DMS53 treated with DMSO at 0.1 percent for 48 hours (cell line): ENCODE measurements at regions not wholly inside any gene's neighbourhood (a gene's known extent, or its start where the extent isn't known, plus 50 kb on each side); places are given as distances from the start of the nearest gene placed in this dataset.
"Not testable (repeated sequence)": the region's sequence is repeated elsewhere in the genome, so short reads cannot be mapped to it uniquely, and the experiment has no call there.

Source experiments
- DNase-seq: peaks from one replicate; lab custom pipeline; 2025; ENCODE audit not compliant: unreplicated experiment; lab: John Stamatoyannopoulos, UW

- DNase-seq: no peak
Measured at GRCh38 chr9:109974143-109974917, 194.3 kb downstream of the PALM2AKAP2 start.

GRCh38 chr9:109974918-109975276 lies 194.9 kb downstream of the PALM2AKAP2 start:
- DNase-seq: no peak

DNA sequence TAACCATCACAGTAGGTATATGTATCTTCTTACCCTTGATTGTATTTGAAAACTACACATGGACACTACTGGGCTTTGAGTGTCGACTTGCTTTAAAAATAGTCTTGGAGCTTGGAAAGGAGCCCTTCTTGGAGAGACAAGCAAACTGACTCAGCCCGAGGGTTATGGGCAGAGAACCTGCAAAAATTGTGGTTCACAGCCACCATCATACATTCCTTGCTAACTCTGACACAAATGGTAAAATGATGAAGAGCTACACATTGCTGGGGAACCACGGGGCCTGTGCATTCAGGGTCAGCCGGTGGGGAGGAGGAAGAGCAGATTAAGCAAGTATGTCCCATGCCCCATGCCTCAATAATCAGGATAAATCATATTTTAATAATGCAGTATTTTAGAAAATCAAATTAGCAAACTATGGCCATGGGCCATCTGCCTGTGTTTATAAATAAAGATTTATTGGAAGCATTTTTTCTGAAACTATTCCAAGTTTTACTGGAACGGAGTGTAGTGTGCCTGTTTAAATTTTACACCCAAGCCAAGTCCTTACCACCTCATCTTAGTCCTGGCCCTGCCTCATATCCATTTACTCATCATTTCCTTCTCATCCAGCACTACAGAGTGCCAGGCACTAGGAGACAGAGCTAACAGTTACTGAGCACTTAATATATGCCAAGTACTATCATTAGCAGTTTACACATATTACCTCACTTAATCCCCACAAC lies 195.7 kb downstream of the PALM2AKAP2 start:
- DNase-seq: no peak

GRCh38 chr9:109976303-109976702 lies 196.3 kb downstream of the PALM2AKAP2 start:
- no peak for DNase-seq

- no peak for DNase-seq
Measured at GRCh38 chr9:109977521-109977920, 197.5 kb downstream of the PALM2AKAP2 start.

DNA sequence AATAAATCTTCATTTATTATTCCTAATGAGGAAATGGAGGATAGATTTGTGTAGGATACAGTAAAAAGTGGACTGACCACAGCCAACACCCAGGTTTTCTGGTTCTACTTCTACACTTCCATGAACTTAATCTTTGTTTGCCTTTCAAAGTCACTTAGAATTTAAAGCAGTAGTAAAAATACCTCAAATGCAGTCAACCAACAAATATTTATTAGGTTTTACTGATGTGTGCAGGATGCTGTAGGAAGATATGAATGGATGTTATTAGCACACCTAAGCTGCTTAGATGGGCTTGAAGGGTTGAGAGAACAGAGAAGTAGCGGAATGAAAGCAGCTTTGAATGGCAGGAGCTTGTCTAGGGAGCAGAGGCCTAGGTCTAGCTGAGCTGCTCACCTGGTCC lies 201.1 kb downstream of the PALM2AKAP2 start:
- DNase-seq: no peak

DNA sequence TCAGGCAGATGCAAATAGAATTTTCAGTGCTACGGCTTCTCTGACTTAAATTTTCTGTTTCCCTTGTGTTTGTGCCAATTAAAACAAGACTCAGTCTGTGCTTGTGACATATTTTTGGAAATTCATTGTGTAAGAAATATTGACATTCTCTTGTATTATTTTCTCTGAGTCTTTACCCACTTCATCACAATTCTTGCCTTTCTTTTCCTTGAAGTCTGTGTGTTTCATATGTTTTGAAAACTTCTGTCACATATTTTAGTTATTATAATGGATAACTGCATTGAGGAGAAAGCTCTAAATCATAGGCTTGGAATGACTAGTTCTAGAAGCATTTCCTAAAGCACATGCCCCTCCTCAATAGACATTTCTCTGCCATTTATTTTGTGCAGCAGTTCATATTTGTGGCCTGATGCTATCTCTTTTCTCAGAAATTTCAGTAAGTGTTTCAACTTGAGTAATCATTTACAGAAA lies 206.6 kb downstream of the PALM2AKAP2 start:
- no peak for DNase-seq

DNA sequence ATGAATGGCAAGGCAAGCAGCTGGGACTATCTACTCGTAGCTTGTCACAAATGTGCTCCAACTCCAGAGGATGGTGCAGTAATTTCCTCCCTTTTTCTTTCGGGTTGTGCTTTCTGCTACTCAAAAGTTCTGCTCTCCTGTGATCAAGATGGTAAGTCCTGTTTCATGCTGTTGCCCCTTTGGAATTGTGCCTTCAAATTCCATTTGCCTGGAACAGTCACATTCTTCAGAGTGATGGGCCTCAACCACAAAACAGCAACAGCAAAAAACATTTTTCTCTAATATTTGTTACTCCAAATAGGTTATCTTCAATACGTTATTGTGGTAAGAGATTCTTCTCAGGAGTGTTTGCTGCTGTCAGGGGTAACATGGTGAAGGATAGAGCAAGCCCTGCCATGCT lies 209.3 kb downstream of the PALM2AKAP2 start:
- no peak for DNase-seq

DNA sequence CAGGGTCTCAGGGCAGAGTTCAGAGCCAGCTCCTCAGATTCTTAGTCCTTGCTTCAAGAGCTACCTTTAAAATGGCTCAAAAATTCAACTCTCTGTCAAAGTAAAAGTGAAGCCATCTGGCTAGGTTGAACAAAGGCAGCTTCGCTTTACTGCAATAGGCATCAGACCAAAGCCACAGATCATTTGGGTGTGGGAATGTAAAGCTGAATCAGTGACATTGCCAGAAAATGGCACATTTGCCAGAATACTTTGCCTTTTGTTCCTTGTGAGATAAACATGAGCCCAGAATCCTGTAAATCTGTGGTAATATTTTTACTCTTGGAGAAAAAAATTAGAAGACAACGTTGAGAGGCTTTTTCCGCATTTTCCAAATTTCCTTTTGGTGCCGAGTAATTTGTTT lies 210.5 kb downstream of the PALM2AKAP2 start:
- DNase-seq: no peak

GRCh38 chr9:109992293-109992692 lies 212.3 kb downstream of the PALM2AKAP2 start:
- no peak for DNase-seq

DNA sequence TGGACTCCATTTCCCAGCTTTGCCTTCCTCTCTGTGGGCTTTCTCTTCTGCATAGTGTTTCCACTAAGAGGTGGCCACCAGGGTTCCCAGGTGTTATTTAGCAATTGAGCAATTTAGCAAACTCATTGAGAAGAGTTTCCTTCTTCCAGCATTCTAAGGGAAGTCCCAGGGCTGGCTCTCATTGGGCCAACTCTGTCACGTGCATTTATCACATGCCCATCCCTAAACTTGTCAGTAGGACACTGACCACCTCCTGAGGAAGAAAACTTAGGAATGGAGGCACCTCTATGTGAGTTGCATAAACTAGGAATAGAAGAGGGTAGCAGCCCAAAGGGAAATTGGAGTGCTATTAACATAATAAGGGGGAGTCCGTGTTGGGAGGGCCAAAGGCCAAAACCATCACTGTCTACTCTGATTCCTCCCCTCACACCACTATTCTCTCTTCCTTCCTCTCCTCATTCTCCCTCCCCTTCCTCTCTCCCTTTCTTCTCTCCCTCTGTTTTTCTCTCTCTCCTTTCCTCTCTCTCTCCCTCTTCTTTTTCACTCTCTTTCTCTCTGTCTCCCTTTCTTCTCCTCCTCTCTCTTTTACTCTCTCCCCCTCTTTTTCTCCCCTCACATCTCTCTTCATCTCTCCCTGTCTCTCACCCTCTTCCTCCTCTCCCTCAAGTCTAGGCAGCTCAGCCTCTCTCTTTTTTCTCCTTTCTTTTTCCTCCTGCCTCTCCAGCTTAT lies 213.4 kb downstream of the PALM2AKAP2 start:
- DNase-seq: no peak

DNA sequence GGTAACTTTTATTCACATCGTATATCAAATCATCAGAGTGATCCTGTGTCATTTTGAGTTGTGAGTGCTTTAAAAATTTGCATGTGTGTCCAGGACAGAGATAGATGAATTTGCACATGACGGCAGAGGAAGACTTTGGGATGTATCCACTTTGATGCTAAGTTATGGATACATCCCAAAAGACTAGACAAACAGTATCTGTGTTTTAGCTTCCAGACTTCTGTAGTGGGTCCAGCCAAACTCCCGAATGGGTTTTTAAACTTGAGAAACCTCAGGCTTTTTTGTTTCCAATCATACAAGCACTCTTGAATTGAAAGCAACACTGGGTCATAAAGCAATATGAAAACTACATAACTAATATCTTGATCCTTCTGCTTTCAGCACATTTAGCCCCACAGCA lies 213.8 kb downstream of the C9orf152 start:
- DNase-seq: no peak

DNA sequence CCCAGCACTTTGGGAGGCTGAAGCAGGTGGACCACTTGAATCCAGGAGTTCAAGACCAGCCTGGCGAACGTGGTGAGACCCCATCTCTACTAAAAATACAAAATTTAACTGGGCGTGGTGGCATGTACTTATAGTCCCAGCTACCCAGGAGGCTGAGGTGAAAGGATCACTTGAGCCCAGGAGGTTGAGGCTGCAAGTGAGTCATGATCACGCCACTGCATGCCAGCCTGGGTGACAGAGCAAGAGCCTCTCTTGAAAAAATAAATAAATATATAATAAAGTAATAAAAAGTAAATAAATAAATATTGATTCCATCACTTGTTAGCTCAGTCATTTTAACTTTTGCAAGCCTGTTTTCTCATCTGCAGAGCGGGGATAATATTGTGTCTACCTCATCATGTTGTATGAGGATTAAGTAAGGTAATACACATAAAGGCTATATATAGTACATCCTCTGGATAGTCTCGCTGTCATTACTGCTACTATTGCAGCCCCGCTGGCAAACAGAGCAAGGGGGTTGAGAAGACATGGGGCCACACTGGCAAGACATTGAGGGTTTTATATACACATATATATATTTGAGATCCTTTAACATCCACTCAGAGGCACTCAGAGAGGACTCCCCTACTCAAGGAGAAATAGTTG lies 210.9 kb downstream of the C9orf152 start:
- DNase-seq: no peak

DNA sequence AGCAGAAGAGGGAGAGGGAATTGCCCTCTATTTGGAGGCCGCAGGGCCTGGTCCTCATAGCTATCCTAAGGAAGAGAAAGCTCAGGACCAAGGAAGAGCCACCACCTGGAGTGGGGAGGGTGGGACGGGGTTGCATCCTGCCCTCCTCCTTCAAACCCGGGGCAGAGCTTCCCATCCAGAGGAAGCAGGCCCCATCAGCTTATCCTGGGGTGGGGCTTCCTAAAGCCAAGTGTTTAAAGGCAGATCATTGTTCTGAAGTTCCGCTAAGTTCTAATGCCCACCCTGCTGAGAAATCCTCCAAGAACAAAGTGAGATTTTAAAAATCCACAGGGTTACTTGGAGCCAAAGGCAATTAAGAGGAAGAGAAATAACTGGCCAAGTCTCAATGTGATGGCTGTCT lies 210.3 kb downstream of the C9orf152 start:
- DNase-seq: no peak

DNA sequence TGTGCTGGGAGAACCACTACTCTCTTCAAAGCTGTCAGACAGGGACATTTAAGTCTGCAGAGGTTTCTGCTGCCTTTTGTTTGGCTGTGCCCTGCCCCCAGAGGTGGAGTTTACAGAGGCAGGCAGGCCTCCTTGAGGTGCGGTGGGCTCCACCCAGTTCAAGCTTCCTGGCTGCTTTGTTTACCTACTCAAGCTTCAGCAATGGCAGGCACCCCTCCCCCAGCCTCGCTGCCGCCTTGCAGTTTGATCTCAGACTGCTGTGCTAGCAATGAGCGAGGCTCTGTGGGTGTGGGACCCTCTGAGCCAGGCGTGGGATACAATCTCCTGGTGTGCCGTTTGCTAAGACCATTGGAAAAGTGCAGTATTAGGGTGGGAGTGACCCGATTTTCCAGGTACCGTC lies 202.4 kb downstream of the C9orf152 start:
- not testable (repeated sequence) for DNase-seq

- DNase-seq: peak; percentile 3
Measured at GRCh38 chr9:110006657-110007056, 201.3 kb downstream of the C9orf152 start.

DNA sequence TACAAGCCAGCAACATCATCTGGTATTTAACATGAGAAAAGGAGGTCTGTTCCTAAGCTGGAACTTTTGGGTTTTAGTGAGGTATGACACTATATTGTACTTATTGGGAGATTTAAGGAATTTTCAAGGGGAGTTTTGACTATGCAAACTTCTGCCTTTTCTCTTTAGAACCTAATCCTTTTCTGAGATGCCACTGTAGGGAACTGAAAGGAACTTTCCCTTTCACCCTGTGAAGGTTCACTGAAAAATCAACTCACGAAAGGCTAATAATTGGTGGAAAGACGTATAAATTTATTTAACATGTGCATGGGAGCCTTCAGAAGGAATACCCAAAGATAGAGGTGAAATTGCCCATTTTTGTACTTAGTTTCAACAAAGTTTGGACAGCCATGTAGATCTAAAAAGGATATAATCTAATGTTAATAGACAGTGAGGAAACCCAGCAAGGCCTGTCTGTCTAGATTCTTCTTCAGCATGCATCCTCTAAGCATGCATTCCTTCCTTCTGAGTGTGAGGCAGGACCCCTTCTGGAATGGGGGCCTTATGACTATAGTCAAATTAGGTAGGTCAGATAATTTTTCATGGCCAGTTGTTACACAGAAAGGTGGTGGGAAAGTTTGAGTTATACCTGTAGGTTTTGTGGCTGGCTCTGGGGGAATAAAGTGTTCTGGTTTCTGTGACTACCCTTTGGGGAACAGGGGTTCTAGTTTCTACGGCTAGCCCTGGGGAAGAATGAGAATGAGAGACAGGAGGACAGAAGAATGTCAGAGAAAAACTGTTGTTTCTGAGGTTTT lies 200.3 kb downstream of the C9orf152 start:
- DNase-seq: no peak

DNA sequence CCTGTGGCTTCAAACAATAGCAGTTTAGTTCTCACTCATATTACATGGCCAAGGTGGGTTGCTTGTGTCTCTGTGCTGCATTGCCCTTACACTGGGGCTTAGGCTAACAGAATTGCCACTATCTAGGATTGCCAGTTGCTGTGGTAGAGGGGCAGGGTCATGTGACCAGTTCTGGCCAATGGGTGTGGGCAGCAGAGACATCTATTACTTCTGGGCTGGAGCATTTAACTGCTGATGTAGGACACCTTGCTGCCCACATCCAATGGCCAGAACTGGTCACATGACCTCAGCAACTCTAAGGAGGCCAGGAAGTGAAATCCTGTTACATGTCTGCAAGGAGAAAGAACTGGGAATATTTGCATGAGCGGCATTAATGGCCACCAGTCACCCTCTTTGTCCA lies 199.3 kb downstream of the C9orf152 start:
- DNase-seq: no peak

- DNase-seq: no peak
Measured at GRCh38 chr9:110011628-110012320, 196.2 kb downstream of the C9orf152 start.

DNA sequence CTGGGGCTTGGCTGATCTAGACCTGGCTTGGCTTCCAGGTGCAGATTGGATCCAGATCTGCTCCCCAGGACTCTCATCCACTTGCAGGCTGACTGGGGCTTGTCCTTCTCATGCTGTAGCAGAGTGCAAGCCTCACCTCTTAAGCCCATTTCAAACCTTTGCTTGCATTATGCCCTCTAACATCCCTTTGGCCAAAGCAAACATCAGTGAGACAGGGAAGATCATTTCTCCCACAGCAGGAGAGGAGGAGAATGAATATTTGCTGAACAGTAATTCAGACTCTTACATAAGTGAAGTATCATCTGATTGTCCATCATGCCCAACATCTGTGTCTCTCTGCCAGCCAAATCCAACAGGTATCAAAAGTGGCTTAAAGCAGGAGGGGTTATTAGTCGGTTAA lies 194.9 kb downstream of the C9orf152 start:
- DNase-seq: no peak
